Trophoblast cell (in vitro differentiated cells and primary cell): ENCODE measurements at regions not wholly inside any gene's neighbourhood (a gene's known extent, or its start where the extent isn't known, plus 50 kb on each side); places are given as distances from the start of the nearest gene placed in this dataset.

Source experiments
- DNase-seq, 2 donors: peaks; one replicate each; pipeline ENCODE4 v3.0.0-alpha.2; 2016
- H2AFZ ChIP-seq: 2 replicates; pipeline ENCODE4 v1.6.1; 2013; ENCODE audit warnings: low read length, moderate library complexity, mild to moderate bottlenecking; ENCODE audit not compliant: insufficient read depth, poor library complexity
- H2AK5ac ChIP-seq: 2 replicates; pipeline ENCODE4 v1.6.1; 2013; ENCODE audit warnings: mild to moderate bottlenecking, low read length
- H2BK120ac ChIP-seq: 2 replicates; pipeline ENCODE4 v1.6.1; 2013; ENCODE audit warnings: low read length, mild to moderate bottlenecking, moderate library complexity; ENCODE audit not compliant: insufficient read depth, poor library complexity
- H2BK12ac ChIP-seq: 2 replicates; pipeline ENCODE4 v1.6.1; 2013; ENCODE audit warnings: mild to moderate bottlenecking, low read length, moderate library complexity
- H2BK5ac ChIP-seq: 2 replicates; pipeline ENCODE4 v1.6.1; 2013; ENCODE audit warnings: low read length, low read depth, moderate library complexity, mild to moderate bottlenecking; ENCODE audit not compliant: poor library complexity
- H3K14ac ChIP-seq: 2 replicates; pipeline ENCODE4 v1.6.1; 2013; ENCODE audit warnings: mild to moderate bottlenecking, low read length
- H3K18ac ChIP-seq: 2 replicates; pipeline ENCODE4 v1.6.1; 2013; ENCODE audit warnings: mild to moderate bottlenecking, low read length
- H3K23ac ChIP-seq: 2 replicates; pipeline ENCODE4 v1.6.1; 2013; ENCODE audit warnings: low read length
- H3K27ac ChIP-seq: 2 replicates; pipeline ENCODE4 v1.5.1; 2013; ENCODE audit warnings: low read depth, mild to moderate bottlenecking, inconsistent platforms, low read length, moderate library complexity
- H3K27me3 ChIP-seq: 2 replicates; pipeline ENCODE4 v1.6.1; 2013; ENCODE audit warnings: inconsistent platforms, mild to moderate bottlenecking, low read length, moderate library complexity; ENCODE audit not compliant: insufficient read depth
- H3K36me3 ChIP-seq, 2 experiments: 1 replicate in 1 of 2; 2 replicates in 1 of 2; pipeline ENCODE4 v1.6.1; 2013; ENCODE audit warnings: low read length in 2 of 2, mild to moderate bottlenecking in 2 of 2, moderate library complexity in 1 of 2; ENCODE audit not compliant: insufficient read depth in 2 of 2, control insufficient read depth in 1 of 2
- H3K4ac ChIP-seq: 2 replicates; pipeline ENCODE4 v1.6.1; 2013; ENCODE audit warnings: low read depth, mild to moderate bottlenecking, low read length, moderate library complexity
- H3K4me1 ChIP-seq, 2 experiments: 1 replicate in 1 of 2; 2 replicates in 1 of 2; pipeline ENCODE4 v1.6.1; 2013; ENCODE audit warnings: low read length in 2 of 2, mild to moderate bottlenecking in 2 of 2, moderate library complexity in 1 of 2; ENCODE audit not compliant: insufficient read depth in 2 of 2, control insufficient read depth in 1 of 2
- H3K4me2 ChIP-seq: 2 replicates; pipeline ENCODE4 v1.6.1; 2013; ENCODE audit warnings: inconsistent platforms, mild to moderate bottlenecking, low read length, moderate library complexity
- H3K4me3 ChIP-seq: 2 replicates; pipeline ENCODE4 v1.5.1; 2013; ENCODE audit warnings: mild to moderate bottlenecking, low read depth, low read length, inconsistent platforms
- H3K79me1 ChIP-seq: one replicate; pipeline ENCODE4 v1.6.1; 2013; ENCODE audit warnings: low read length
- H3K79me2 ChIP-seq: 2 replicates; pipeline ENCODE4 v1.6.1; 2013; ENCODE audit warnings: low read length, mild to moderate bottlenecking; ENCODE audit not compliant: control insufficient read depth, insufficient read depth, poor library complexity
- H3K9ac ChIP-seq: 2 replicates; pipeline ENCODE4 v1.6.1; 2013; ENCODE audit warnings: mild to moderate bottlenecking, low read length
- H3K9me3 ChIP-seq: 2 replicates; pipeline ENCODE4 v1.6.1; 2013; ENCODE audit warnings: low read depth, mild to moderate bottlenecking, control low read depth, inconsistent platforms, low read length; ENCODE audit not compliant: insufficient read depth
- H4K12ac ChIP-seq: 2 replicates; pipeline ENCODE4 v1.6.1; 2013; ENCODE audit warnings: low read depth, mild to moderate bottlenecking, low read length, moderate library complexity
- H4K8ac ChIP-seq: 2 replicates; pipeline ENCODE4 v1.6.1; 2013; ENCODE audit warnings: low read depth, mild to moderate bottlenecking, low read length, moderate library complexity
- H4K91ac ChIP-seq: one replicate; pipeline ENCODE4 v1.6.1; 2013; ENCODE audit warnings: low read depth, mild to moderate bottlenecking, low read length, moderate library complexity
- WGBS: extraction: QIAGEN DNeasy Blood & Tissue Kit; methylation state at CpG from one replicate; pipeline ENCODE4 v1.1.7; 2013; ENCODE audit warnings: missing lambda C conversion rate; ENCODE audit not compliant: insufficient read length, insufficient coverage; ENCODE audit errors: extremely low coverage; 5-methylcytosine and 5-hydroxymethylcytosine counted together

DNA sequence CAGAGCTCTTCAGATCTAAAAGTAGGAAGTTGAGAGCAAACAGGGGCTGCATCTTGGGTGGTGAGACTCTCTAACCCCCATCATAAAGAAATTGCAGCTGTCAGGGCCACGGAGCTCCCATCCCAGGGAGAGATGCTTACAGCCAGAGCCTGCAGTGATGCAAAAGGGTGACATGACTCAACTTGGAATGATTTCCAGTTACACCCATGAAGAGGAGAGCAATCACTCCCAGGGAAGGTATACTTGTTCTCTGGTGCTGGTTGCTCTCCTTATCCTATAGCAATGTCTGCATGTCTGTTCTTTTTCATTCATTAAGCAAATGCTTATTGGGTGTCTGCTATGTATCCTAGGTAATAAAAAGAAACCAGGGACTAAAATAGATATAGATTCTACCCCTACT lies 228.0 kb downstream of the RAB11FIP2 start:
- no peak overlapping the region for H4K12ac ChIP-seq
- H3K14ac ChIP-seq = no peak overlapping the region
- H3K4ac ChIP-seq = no peak overlapping the region
- no peak overlapping the region for H3K18ac ChIP-seq
- no peak overlapping the region for H3K4me2 ChIP-seq
- H2AFZ ChIP-seq = no peak overlapping the region
- no peak overlapping the region for H2BK120ac ChIP-seq
- no peaks in the 10 kb centered on the region for H3K9me3 ChIP-seq
- WGBS = no CpG with 5 or more reads among the region's 1 CpG
- H4K8ac ChIP-seq = no peak overlapping the region
- no peak overlapping the region for H2BK5ac ChIP-seq
- H3K4me3 ChIP-seq = no peak overlapping the region
- no peaks in the 10 kb centered on the region for H3K27me3 ChIP-seq
- no peak overlapping the region for H4K91ac ChIP-seq
- H3K9ac ChIP-seq = no peak overlapping the region
- H3K4me1 ChIP-seq = no peaks in the 10 kb centered on the region
- no peak overlapping the region for H3K27ac ChIP-seq
- H2AK5ac ChIP-seq = no peak overlapping the region
- H3K36me3 ChIP-seq = no peaks in the 10 kb centered on the region
- H3K23ac ChIP-seq = no peak overlapping the region
- no peaks in the 10 kb centered on the region for H3K79me1 ChIP-seq
- DNase-seq = no peak
- no peak overlapping the region for H2BK12ac ChIP-seq
- H3K79me2 ChIP-seq = no peaks in the 10 kb centered on the region

DNA sequence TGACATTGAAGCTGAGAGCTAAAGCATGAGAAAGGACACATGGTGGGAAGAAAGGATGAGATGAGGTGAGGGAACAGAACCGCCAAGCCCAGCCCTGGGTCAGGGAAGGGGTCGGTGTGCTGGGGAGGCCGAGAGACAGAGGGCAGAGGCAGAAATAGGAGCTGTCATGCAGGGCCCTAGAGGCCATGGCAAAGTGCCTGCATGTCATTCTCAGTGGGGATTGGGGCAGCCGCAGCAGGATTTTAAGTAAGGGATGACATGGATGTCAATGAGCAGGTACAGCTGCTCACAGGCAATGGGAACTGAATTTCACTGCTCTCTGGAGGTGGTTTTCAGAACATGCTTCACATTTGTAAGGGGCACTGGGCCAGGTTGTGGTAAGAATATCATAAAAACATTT lies 227.4 kb downstream of the RAB11FIP2 start:
- DNase-seq = no peak
- no peak overlapping the region for H3K27ac ChIP-seq

DNA sequence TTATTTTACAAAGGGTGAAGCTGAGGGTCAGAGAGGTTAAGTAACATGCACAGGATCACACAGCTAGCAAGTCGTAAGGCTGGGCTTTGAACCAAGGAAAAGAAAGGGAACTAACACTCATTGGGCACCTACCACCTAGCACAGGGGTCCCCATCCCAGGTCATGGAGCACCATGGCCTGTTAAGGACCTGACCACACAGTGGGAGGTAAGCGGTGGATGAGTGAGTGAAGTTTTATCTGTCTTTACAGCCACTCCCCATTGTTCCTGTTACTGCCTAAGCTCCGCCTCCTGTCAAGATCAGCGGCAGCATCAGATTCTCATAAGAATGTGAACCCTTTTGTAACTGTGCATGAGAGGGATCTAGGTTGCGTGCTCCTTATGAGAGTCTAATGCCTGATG lies 222.8 kb downstream of the RAB11FIP2 start:
- H3K27me3 ChIP-seq = no peaks in the 10 kb centered on the region
- H4K91ac ChIP-seq = no peak overlapping the region
- H2BK5ac ChIP-seq = no peak overlapping the region
- no peak for DNase-seq
- no peaks in the 10 kb centered on the region for H3K36me3 ChIP-seq
- no peak overlapping the region for H4K8ac ChIP-seq
- H3K4me1 ChIP-seq = no peaks in the 10 kb centered on the region
- WGBS = no CpG with 5 or more reads among the region's 5 CpGs
- H3K4me3 ChIP-seq = no peak overlapping the region
- no peak overlapping the region for H2AFZ ChIP-seq
- no peak overlapping the region for H3K27ac ChIP-seq
- no peak overlapping the region for H3K4ac ChIP-seq
- no peak overlapping the region for H3K9ac ChIP-seq
- H2AK5ac ChIP-seq = no peak overlapping the region
- no peak overlapping the region for H3K4me2 ChIP-seq
- H4K12ac ChIP-seq = no peak overlapping the region
- no peaks in the 10 kb centered on the region for H3K9me3 ChIP-seq
- H3K79me2 ChIP-seq = no peaks in the 10 kb centered on the region
- no peaks in the 10 kb centered on the region for H3K79me1 ChIP-seq
- no peak overlapping the region for H2BK120ac ChIP-seq
- no peak overlapping the region for H3K23ac ChIP-seq
- no peak overlapping the region for H2BK12ac ChIP-seq
- no peak overlapping the region for H3K18ac ChIP-seq
- no peak overlapping the region for H3K14ac ChIP-seq

More for the DNA sequence above, 227.4 kb downstream of the RAB11FIP2 start:
- H3K18ac ChIP-seq = no peak overlapping the region
- H2BK120ac ChIP-seq = no peak overlapping the region
- no peak overlapping the region for H3K9ac ChIP-seq
- H3K14ac ChIP-seq = no peak overlapping the region
- H3K4me1 ChIP-seq = no peaks in the 10 kb centered on the region
- no peaks in the 10 kb centered on the region for H3K36me3 ChIP-seq
- WGBS = no CpG with 5 or more reads among the region's 4 CpGs
- no peaks in the 10 kb centered on the region for H3K79me2 ChIP-seq
- no peak overlapping the region for H2AFZ ChIP-seq
- H2AK5ac ChIP-seq = no peak overlapping the region
- H4K91ac ChIP-seq = no peak overlapping the region
- no peak overlapping the region for H4K8ac ChIP-seq
- no peak overlapping the region for H3K4me2 ChIP-seq
- no peaks in the 10 kb centered on the region for H3K27me3 ChIP-seq
- no peak overlapping the region for H3K23ac ChIP-seq
- no peak overlapping the region for H2BK5ac ChIP-seq
- no peaks in the 10 kb centered on the region for H3K9me3 ChIP-seq
- H4K12ac ChIP-seq = no peak overlapping the region
- H3K79me1 ChIP-seq = no peaks in the 10 kb centered on the region
- H3K4ac ChIP-seq = no peak overlapping the region
- H3K4me3 ChIP-seq = no peak overlapping the region
- H2BK12ac ChIP-seq = no peak overlapping the region

DNA sequence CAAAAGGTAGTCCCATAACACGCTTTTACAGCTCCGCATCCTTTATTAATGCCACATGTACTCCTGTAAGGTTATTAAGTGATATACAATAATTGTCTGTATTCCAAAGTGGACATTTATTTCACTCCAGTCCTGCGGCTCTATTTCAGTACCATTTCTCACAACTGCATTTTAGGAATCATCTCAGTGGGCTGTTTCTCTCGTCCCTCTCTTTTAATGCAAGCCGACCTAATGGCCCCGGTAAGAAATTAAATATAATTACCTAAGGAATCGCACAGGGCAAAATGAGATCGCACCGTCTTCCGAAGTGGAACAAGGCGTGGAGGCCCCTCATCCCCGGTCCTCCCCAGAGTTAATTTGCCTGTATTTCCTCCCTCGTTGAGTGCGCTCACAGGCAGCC lies 216.5 kb downstream of the RAB11FIP2 start:
- H3K14ac ChIP-seq = no peak overlapping the region
- H2AFZ ChIP-seq = no peak overlapping the region
- H2BK12ac ChIP-seq = no peak overlapping the region
- H3K4me3 ChIP-seq = no peak overlapping the region
- no peaks in the 10 kb centered on the region for H3K79me1 ChIP-seq
- no CpG with 5 or more reads among the region's 14 CpGs for WGBS
- H3K27ac ChIP-seq = no peak overlapping the region
- H3K9me3 ChIP-seq = no peaks in the 10 kb centered on the region
- no peak overlapping the region for H3K18ac ChIP-seq
- H2BK120ac ChIP-seq = no peak overlapping the region
- H3K9ac ChIP-seq = no peak overlapping the region
- H4K12ac ChIP-seq = no peak overlapping the region
- no peaks in the 10 kb centered on the region for H3K4me1 ChIP-seq
- no peak for DNase-seq
- H4K8ac ChIP-seq = no peak overlapping the region
- H3K36me3 ChIP-seq = no peaks in the 10 kb centered on the region
- H4K91ac ChIP-seq = no peak overlapping the region
- H3K23ac ChIP-seq = no peak overlapping the region
- no peaks in the 10 kb centered on the region for H3K79me2 ChIP-seq
- H2AK5ac ChIP-seq = no peak overlapping the region
- no peak overlapping the region for H3K4ac ChIP-seq
- H2BK5ac ChIP-seq = no peak overlapping the region
- H3K4me2 ChIP-seq = no peak overlapping the region
- H3K27me3 ChIP-seq = no peaks in the 10 kb centered on the region
